T-helper 2 cell treated with Interferon-gamma antibody and Interleukin-4, amounts not matched to agents 100 ng/mL and 5 ng/mL, for 36 hours (primary cell): ENCODE measurements at regions not wholly inside any gene's neighbourhood (a gene's known extent, or its start where the extent isn't known, plus 50 kb on each side); places are given as distances from the start of the nearest gene placed in this dataset.

Source experiments
- intact Hi-C: fragments of 100-400 bp; cut with micrococcal nuclease; formaldehyde crosslinking; loops from one replicate; pipeline ENCODE4 v1.15.1; 2023

- intact Hi-C loops: no loop called here
These were observed 238.3 kb upstream of the PLSCR5 start for GRCh38 chr3:146843476-146843875.

GRCh38 chr3:146839727-146840375, 234.7 kb upstream of the PLSCR5 start:
- intact Hi-C loops: no loop called here

- intact Hi-C loops: no loop called here
These were observed 233.1 kb upstream of the PLSCR5 start for GRCh38 chr3:146838221-146838620.

- intact Hi-C loops: no loop called here
These were observed 229.8 kb upstream of the PLSCR5 start for GRCh38 chr3:146834917-146835316.

GRCh38 chr3:146832857-146833458, 227.8 kb upstream of the PLSCR5 start:
- intact Hi-C loops: no loop called here

- intact Hi-C loops: no loop called here
These were observed 226.5 kb upstream of the PLSCR5 start for GRCh38 chr3:146831659-146832058.

- intact Hi-C loops: no loop called here
These were observed 225.1 kb upstream of the PLSCR5 start for GRCh38 chr3:146830231-146830630.

- intact Hi-C loops: no loop called here
These were observed 222.7 kb upstream of the PLSCR5 start for GRCh38 chr3:146827836-146828235.

GRCh38 chr3:146823622-146824021, 218.5 kb upstream of the PLSCR5 start:
- intact Hi-C loops: no loop called here

- intact Hi-C loops: no loop called here
These were observed 213.7 kb upstream of the PLSCR5 start for GRCh38 chr3:146818866-146819265.

GRCh38 chr3:146818301-146818700, 213.2 kb upstream of the PLSCR5 start:
- intact Hi-C loops: no loop called here

- intact Hi-C loops: no loop called here
These were observed 212.6 kb upstream of the PLSCR5 start for GRCh38 chr3:146817704-146818103.

- intact Hi-C loops: no loop called here
These were observed 209.6 kb upstream of the PLSCR5 start for GRCh38 chr3:146814601-146815315.

GRCh38 chr3:146813496-146813895, 208.3 kb upstream of the PLSCR5 start:
- intact Hi-C loops: no loop called here

- intact Hi-C loops: no loop called here
These were observed 198.6 kb upstream of the PLSCR5 start for GRCh38 chr3:146803745-146804144.

- intact Hi-C loops: no loop called here
These were observed 196.3 kb upstream of the PLSCR5 start for GRCh38 chr3:146801492-146801891.

GRCh38 chr3:146800484-146800883, 195.3 kb upstream of the PLSCR5 start:
- intact Hi-C loops: no loop called here

GRCh38 chr3:146796078-146796477, 190.9 kb upstream of the PLSCR5 start:
- intact Hi-C loops: no loop called here

GRCh38 chr3:146783446-146783845, 178.3 kb upstream of the PLSCR5 start:
- intact Hi-C loops: no loop called here

- intact Hi-C loops: no loop called here
These were observed 176.5 kb upstream of the PLSCR5 start for GRCh38 chr3:146781606-146782005.

GRCh38 chr3:146781059-146781458, 175.9 kb upstream of the PLSCR5 start:
- intact Hi-C loops: no loop called here

GRCh38 chr3:146780251-146780650, 175.1 kb upstream of the PLSCR5 start:
- intact Hi-C loops: no loop called here

- intact Hi-C loops: no loop called here
These were observed 172.8 kb upstream of the PLSCR5 start for GRCh38 chr3:146777941-146778340.
